GM18873 (cell line): ENCODE measurements at regions not wholly inside any gene's neighbourhood (a gene's known extent, or its start where the extent isn't known, plus 50 kb on each side); places are given as distances from the start of the nearest gene placed in this dataset.

ENCODE experiments used
- ATAC-seq: cut with Tn5 transposase; IDR thresholded peaks from one replicate; pipeline ENCODE4 v1.9.1; 2021; ENCODE audit warnings: mild to moderate bottlenecking, moderate library complexity, moderate number of reproducible peaks; ENCODE audit not compliant: unreplicated experiment, low FRiP score

GRCh38 chr15:45743426-45744235 is 108.8 kb downstream of the SQOR start:
- ATAC-seq, result no peak

GRCh38 chr15:45744236-45744589 is 109.4 kb downstream of the SQOR start:
- no peak for ATAC-seq

- no peak for ATAC-seq
Observed at GRCh38 chr15:45747426-45747825, 112.6 kb downstream of the SQOR start.

- ATAC-seq, result no peak
Observed at GRCh38 chr15:45751629-45752028, 116.8 kb downstream of the SQOR start.

- ATAC-seq, result no peak
Observed at GRCh38 chr15:45759936-45760335, 125.1 kb downstream of the SQOR start.

GRCh38 chr15:45762726-45763125 is 127.9 kb downstream of the SQOR start:
- no peak for ATAC-seq

- no peak for ATAC-seq
Observed at GRCh38 chr15:45763170-45763869, 128.5 kb downstream of the SQOR start.

GRCh38 chr15:45773149-45773548 is 138.3 kb downstream of the SQOR start:
- ATAC-seq, result no peak

- ATAC-seq, result no peak
Observed at GRCh38 chr15:45776772-45777171, 141.9 kb downstream of the SQOR start.

GRCh38 chr15:45777781-45778180 is 143.0 kb downstream of the SQOR start:
- ATAC-seq, result no peak

GRCh38 chr15:45780352-45780751 is 145.5 kb downstream of the SQOR start:
- ATAC-seq, result no peak

- ATAC-seq, result no peak
Observed at GRCh38 chr15:45784656-45785055, 149.8 kb downstream of the SQOR start.

- ATAC-seq, result no peak
Observed at GRCh38 chr15:45785897-45786296, 151.1 kb downstream of the SQOR start.

- ATAC-seq, result no peak
Observed at GRCh38 chr15:45790325-45790943, 155.6 kb downstream of the SQOR start.

GRCh38 chr15:45794304-45794703 is 159.5 kb downstream of the SQOR start:
- no peak for ATAC-seq

- no peak for ATAC-seq
Observed at GRCh38 chr15:45794712-45795439, 160.0 kb downstream of the SQOR start.

GRCh38 chr15:45795440-45796069 is 160.7 kb downstream of the SQOR start:
- no peak for ATAC-seq

- ATAC-seq, result no peak
Observed at GRCh38 chr15:45796433-45796832, 161.6 kb downstream of the SQOR start.

GRCh38 chr15:45799508-45799907 is 164.7 kb downstream of the SQOR start:
- no peak for ATAC-seq

GRCh38 chr15:45801543-45801942 is 166.7 kb downstream of the SQOR start:
- no peak for ATAC-seq
